ENCODE measurements at regions not wholly inside any gene's neighbourhood (a gene's known extent, or its start where the extent isn't known, plus 50 kb on each side); places are given as distances from the start of the nearest gene placed in this dataset.

GRCh38 chr3:177820683-177821316 lies 623.5 kb upstream of the TBL1XR1 start:
- H3K4me1 ChIP-seq (replicated peaks in 1 of 4; ENCODE audit: control insufficient read depth in 3 of 4, insufficient read depth in 4 of 4, low read length in 3 of 4) = peaks cover 0 to 4% (median 0%) of the 10 kb centered on the region in 4 experiments; a peak in 2 of 7 replicates
- DNase-seq (ENCODE audit: low read depth in 1 of 2, low spot score in 2 of 2) = no peak
- no peak overlapping the region for H3K27ac ChIP-seq (ENCODE audit: low read depth, low read length)
- no peak overlapping the region for H2BK20ac ChIP-seq (ENCODE audit: low read length)
- H3K27me3 ChIP-seq (replicated peaks in 1 of 4; ENCODE audit: control insufficient read depth in 3 of 4, extremely low read depth in 1 of 4, insufficient read depth in 3 of 4, low read length in 3 of 4) = no peaks in the 10 kb centered on the region
- no peak overlapping the region for H3K4ac ChIP-seq (replicated peaks; ENCODE audit: insufficient read length, low read depth, low read length)
- no peak overlapping the region for H2AK5ac ChIP-seq (ENCODE audit: low read depth, low read length)
- H2BK5ac ChIP-seq (ENCODE audit: low read depth, low read length) = no peak overlapping the region
- no peak overlapping the region for H2BK120ac ChIP-seq (replicated peaks; ENCODE audit: low read depth, low read length)
- no peak for FAIRE-seq
- H3K36me3 ChIP-seq (ENCODE audit: control insufficient read depth in 2 of 4, insufficient read depth in 4 of 4, low read length in 3 of 4) = no peaks in the 10 kb centered on the region
- no peak overlapping the region for H2BK15ac ChIP-seq (ENCODE audit: low read length)
- H2AFZ ChIP-seq (ENCODE audit: low read length) = no peak overlapping the region
- WGBS, 2 experiments (ENCODE audit: extremely low coverage in 1 of 2, insufficient coverage in 1 of 2, insufficient read length in 1 of 2, insufficient replicate concordance in 2 of 2, low coverage in 1 of 2, low lambda C conversion rate in 2 of 2, missing lambda C conversion rate in 1 of 2) = 96% methylated on average over 2 of the region's 2 CpGs; no CpG with 5 or more reads in 1 of the 2 experiments
- no peaks in the 10 kb centered on the region for H3K23me2 ChIP-seq (ENCODE audit: low read depth, low read length)
- POLR2A ChIA-PET (ENCODE audit: partially characterized antibody) = no interaction called here
- H3K18ac ChIP-seq (ENCODE audit: extremely low read depth, low read length) = no peak overlapping the region
- H3K79me1 ChIP-seq (ENCODE audit: low read depth, low read length) = no peaks in the 10 kb centered on the region
- H3K9me3 ChIP-seq (ENCODE audit: insufficient read depth in 2 of 2, low read depth in 1 of 2, low read length in 1 of 2) = no peaks in the 10 kb centered on the region
- no peak overlapping the region for H4K8ac ChIP-seq (ENCODE audit: extremely low read depth, insufficient read depth, low read length)
- no peak overlapping the region for H3K4me3 ChIP-seq (ENCODE audit: extremely low read depth in 1 of 4, insufficient read depth in 2 of 4, low read depth in 3 of 4, low read length in 4 of 4)
- H3K79me2 ChIP-seq (ENCODE audit: control insufficient read depth in 1 of 2, insufficient read depth in 2 of 2, low read length in 2 of 2) = no peaks in the 10 kb centered on the region
- no peak overlapping the region for H3K4me2 ChIP-seq (ENCODE audit: insufficient read depth in 1 of 2, low read depth in 2 of 2, low read length in 2 of 2)
- no peak overlapping the region for H2BK12ac ChIP-seq (ENCODE audit: low read depth, low read length)
- CTCF ChIA-PET (ENCODE audit: partially characterized antibody) = interaction anchor here (0.7 kb wide), 1 partner anchor 327 kb away, joined by 3 read pairs; no protein-coding TSS in a partner anchor
- no peak overlapping the region for H3K23ac ChIP-seq (ENCODE audit: insufficient read length)
- H4K20me1 ChIP-seq (replicated peaks in 1 of 2; ENCODE audit: control insufficient read depth in 1 of 2, insufficient read depth in 2 of 2, low read length in 2 of 2) = no peaks in the 10 kb centered on the region
- no peak overlapping the region for H4K5ac ChIP-seq (ENCODE audit: insufficient read length, low read depth, low read length)
- H3K56ac ChIP-seq (replicated peaks; ENCODE audit: insufficient read length, low read depth, low read length) = no peak overlapping the region
- H3K9ac ChIP-seq (replicated peaks in 1 of 4; ENCODE audit: extremely low read depth in 1 of 4, low read depth in 3 of 4, low read length in 3 of 4) = no peak overlapping the region
- no peak overlapping the region for H4K91ac ChIP-seq (replicated peaks; ENCODE audit: insufficient read length, low read length)
- no peak overlapping the region for H3K14ac ChIP-seq (ENCODE audit: insufficient read length)
- TF ChIP-seq POLR2A (IDR thresholded peaks at IDR 0.05; ENCODE audit: control extremely low read depth in 1 of 2, low read depth in 2 of 2, low read length in 2 of 2) = no peak
- no peak for TF ChIP-seq BRCA1 (IDR thresholded peaks at IDR 0.05; ENCODE audit: low read depth, low read length)
- no peak for TF ChIP-seq RXRA (IDR thresholded peaks at IDR 0.05; ENCODE audit: insufficient read depth, low read depth, low read length)
- TF ChIP-seq SIX5 (IDR thresholded peaks at IDR 0.05; ENCODE audit: low read depth, low read length) = no peak
- TF ChIP-seq ATF2 (IDR thresholded peaks at IDR 0.05; ENCODE audit: low read length) = no peak
- TF ChIP-seq CHD2 (IDR thresholded peaks at IDR 0.05; ENCODE audit: low read length) = no peak
- no peak for TF ChIP-seq KDM1A (IDR thresholded peaks at IDR 0.05; ENCODE audit: borderline replicate concordance, low read length)
- TF ChIP-seq ZNF274 (IDR thresholded peaks at IDR 0.05; ENCODE audit: borderline replicate concordance, extremely low read depth, low read length) = no peak
- no peak for TF ChIP-seq FOSL1 (IDR thresholded peaks at IDR 0.05; ENCODE audit: insufficient read depth, low read depth, low read length)
- TF ChIP-seq RAD21 (IDR thresholded peaks at IDR 0.05 in 1 of 2, conservative IDR thresholded peaks at IDR 0.05 in 1 of 2; ENCODE audit: low read depth in 2 of 2, low read length in 2 of 2) = no peak
- no peak for TF ChIP-seq BACH1 (IDR thresholded peaks at IDR 0.05; ENCODE audit: low read length)
- no peak for TF ChIP-seq SRF (IDR thresholded peaks at IDR 0.05; ENCODE audit: low read depth, low read length)
- TF ChIP-seq SP4 (IDR thresholded peaks at IDR 0.05; ENCODE audit: low read length) = no peak
